LNCAP (cell line): ENCODE measurements at regions not wholly inside any gene's neighbourhood (a gene's known extent, or its start where the extent isn't known, plus 50 kb on each side); places are given as distances from the start of the nearest gene placed in this dataset.

Experiments
- TF ChIP-seq, protein P1 (sequence below): fragments of 450-650 bp; IDR thresholded peaks from 2 replicates; pipeline ENCODE4 v1.5.1; 2017; ENCODE audit warnings: mild to moderate bottlenecking

DNA sequence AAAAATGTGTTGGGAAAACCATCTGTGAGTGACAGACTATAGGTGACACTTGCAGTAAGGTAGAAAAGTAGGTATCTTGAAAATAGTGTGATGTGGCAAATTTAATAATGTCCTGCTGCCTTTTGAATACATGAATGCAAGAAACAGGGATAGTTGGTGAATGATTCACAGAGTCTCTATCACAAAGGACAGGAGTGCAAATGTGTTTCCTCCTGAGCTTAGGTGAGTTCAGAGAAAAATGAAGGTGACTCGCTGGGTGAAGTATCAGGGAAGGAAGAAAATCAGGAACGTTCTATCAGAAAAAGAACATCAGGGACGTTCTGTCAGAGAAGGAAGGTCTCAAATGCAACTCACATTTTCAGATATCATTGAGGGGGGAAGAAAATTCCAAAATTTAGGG lies 557.8 kb upstream of the SLC35B3 start:
- TF ChIP-seq, protein P1, sequence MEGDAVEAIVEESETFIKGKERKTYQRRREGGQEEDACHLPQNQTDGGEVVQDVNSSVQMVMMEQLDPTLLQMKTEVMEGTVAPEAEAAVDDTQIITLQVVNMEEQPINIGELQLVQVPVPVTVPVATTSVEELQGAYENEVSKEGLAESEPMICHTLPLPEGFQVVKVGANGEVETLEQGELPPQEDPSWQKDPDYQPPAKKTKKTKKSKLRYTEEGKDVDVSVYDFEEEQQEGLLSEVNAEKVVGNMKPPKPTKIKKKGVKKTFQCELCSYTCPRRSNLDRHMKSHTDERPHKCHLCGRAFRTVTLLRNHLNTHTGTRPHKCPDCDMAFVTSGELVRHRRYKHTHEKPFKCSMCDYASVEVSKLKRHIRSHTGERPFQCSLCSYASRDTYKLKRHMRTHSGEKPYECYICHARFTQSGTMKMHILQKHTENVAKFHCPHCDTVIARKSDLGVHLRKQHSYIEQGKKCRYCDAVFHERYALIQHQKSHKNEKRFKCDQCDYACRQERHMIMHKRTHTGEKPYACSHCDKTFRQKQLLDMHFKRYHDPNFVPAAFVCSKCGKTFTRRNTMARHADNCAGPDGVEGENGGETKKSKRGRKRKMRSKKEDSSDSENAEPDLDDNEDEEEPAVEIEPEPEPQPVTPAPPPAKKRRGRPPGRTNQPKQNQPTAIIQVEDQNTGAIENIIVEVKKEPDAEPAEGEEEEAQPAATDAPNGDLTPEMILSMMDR, result no peak

DNA sequence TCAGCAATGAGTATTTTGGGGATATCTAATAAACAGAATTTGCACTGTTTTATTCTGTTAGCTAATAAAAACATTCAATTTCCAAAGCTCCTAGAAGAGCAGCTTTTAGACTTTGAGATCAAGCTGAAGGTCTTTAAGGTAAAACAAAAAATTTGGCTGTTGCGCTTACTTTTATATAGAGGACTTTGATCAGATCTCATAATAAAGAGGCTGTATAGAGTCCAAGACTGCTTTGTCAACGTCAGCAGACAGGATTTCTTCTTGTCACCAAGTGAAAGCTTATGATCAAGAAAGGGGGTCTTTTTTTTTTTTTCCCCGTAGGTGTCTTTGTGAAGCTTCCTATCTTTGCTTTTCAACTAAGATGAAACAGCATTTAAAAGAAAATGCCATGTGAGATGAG lies 556.5 kb upstream of the SLC35B3 start:
- TF ChIP-seq, protein P1, result no peak

DNA sequence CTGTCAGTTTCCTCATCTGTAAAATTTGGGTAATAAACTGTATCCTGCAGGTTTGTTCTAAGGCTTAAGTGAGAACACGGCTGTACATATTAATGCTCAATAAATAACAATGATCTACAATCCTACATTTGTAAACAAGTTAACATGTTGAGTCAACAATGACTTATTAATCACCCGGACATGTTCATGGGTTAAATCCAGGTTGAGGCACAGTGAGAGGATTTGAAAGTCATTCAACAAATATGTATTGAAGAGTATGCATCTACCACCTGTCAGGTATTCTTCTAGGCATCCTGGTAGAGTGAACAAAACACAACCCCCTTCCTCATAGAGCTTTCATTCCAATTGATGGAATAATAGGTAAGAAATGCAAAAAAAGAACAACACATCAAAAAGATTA lies 554.7 kb upstream of the SLC35B3 start:
- TF ChIP-seq, protein P1, result no peak

DNA sequence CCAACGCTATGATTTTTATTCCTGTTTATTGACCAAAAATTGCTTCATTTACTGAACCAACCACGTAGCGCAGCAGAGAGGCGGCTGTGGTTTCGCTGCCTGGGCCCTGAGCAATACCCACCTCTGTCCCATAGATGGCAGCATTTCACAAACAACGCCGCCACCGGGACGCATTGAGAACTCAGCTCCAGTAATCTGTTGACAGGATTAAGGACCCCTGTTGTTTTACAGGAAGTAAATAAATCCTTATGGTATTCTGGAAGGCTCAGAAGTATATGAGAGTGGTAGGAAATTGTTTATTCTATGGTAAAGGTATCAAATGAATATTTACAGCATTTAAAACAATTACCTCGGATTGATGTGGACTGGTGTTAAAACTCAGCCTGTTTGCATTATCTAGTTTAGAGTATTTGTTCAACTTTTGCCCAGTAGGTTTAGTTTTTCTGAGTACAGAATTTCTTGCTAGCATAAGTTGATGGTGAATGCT lies 547.9 kb upstream of the SLC35B3 start:
- TF ChIP-seq, protein P1, result peak; percentile 91

DNA sequence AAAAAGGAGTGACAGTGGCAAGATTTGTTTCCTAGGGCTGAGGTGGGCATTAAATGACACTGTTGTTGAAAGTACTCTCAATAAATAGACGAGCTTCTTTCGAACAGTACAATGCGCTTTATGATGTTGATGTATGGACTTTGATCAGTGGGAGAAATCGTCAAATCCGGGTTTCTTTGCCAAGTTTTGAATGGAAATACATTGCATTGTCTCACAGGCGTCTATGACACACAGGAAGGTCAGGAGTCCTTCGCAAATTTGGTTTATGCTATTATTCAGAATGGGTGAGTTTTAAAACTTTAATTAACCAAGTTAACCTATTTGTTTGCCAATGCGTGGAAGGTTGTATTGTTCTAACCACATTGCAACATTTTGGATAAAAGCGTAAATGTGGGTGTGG lies 547.3 kb upstream of the SLC35B3 start:
- TF ChIP-seq, protein P1, result no peak

DNA sequence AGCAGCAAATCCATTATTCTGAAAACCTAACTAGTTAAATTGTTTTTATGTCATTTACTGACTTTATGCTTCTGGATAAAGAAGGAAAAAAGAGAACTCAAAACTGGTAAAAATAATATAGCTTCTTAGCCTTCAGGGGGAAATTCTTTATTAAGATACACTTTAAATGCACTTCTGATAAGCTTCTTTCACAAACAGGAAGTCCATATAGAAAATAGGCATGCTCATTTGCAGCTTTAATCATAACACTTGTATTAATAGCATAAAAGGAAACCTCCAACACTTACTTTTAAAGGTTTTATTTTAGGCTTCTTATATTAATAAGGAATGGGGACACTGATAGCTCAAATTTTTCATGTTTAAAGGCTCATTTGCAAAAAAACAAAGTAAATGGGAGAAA lies 538.0 kb upstream of the SLC35B3 start:
- TF ChIP-seq, protein P1, result no peak

DNA sequence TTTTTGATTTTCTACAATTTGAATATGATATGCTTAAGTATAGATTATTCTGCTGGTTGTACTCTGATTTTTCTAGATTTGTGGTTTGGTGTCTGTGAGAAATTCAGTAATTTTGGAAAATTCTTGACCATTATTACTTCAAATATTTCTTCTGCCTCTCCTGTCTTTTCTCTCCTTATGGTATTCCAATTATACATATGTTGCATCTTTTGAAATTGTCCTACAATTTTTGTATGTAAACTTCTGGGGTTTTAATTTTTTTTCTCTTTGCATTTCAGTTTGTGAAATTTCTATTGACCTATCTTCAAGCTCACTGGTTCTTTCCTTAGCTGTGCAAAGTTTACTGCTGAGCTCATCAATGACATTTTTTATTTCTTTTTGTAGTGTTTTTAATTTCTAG lies 534.4 kb upstream of the SLC35B3 start:
- TF ChIP-seq, protein P1, result no peak

DNA sequence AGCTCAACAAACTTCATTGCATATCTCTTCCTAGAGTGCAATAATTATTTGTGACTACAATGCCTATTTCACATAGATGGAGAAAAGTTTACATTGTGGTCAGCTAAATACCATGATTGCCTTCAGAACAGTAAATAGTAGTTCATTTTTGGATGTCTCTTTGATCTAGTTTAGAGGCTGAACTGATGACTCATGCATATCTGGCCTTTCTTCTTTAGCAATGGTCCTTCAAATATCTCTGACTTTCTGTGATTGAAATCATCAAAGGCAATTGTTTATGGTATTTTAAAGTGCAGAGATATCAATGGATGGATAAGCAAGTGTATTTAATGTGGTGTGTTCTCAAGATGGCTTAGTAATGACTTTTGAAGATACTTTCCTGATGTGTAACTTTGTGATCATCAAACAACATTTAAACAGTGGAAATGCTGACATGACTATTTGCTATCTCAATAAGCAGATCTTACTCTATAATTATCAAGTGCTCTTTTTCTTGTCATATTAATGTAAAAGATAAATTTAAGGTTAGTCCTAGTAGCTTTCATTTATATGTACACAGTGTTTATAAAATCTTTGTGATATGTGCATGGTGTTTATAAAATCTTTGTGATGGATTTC lies 523.7 kb upstream of the SLC35B3 start:
- TF ChIP-seq, protein P1, result no peak
